PC-3 (cell line): ENCODE measurements at regions not wholly inside any gene's neighbourhood (a gene's known extent, or its start where the extent isn't known, plus 50 kb on each side); places are given as distances from the start of the nearest gene placed in this dataset.
A peak's percentile ranks its signal among the peaks of the same experiment; 100 is the strongest.
"Not testable (repeated sequence)": the region's sequence is repeated elsewhere in the genome, so short reads cannot be mapped to it uniquely, and the experiment has no call there.

ENCODE experiments used
- ATAC-seq: fragments of 200-7000 bp; cut with Tn5 transposase; 2 replicates; pipeline ENCODE4 v1.9.1; 2020; ENCODE audit warnings: mild to moderate bottlenecking, moderate library complexity
- BruUV-seq: library from RNA; stranded (reverse); fragments of 400-500 nt; replicated peaks from 2 replicates; lab custom pipeline; 2021; lab: Mats Ljungman, UMichigan
- CTCF ChIA-PET: fragments of 300-600 bp; sonication (Branson Sonifier 250); formaldehyde crosslinking; loops from one replicate; lab custom pipeline; 2022; ENCODE audit warnings: antibody characterized with exemption; lab: Charles Lee
- POLR2A ChIA-PET: fragments of 300-600 bp; sonication (Branson Sonifier 250); formaldehyde crosslinking; loops from one replicate; lab custom pipeline; 2022; ENCODE audit warnings: antibody characterized with exemption; ENCODE audit not compliant: unreplicated experiment; lab: Charles Lee
- DNase-seq: peaks from one replicate; pipeline ENCODE4 v3.0.0-alpha.2; 2015
- H2AFZ ChIP-seq: fragments of 300-600 bp; sonication (generic); 2 replicates; pipeline ENCODE4 v1.6.0; 2016; ENCODE audit warnings: antibody characterized with exemption, low read length
- H3F3A ChIP-seq: fragments of 300-600 bp; sonication (generic); one replicate; pipeline ENCODE4 v1.6.0; 2017; ENCODE audit warnings: antibody characterized with exemption, low read length, control low read depth, mild to moderate bottlenecking; ENCODE audit not compliant: unreplicated experiment
- H3K27ac ChIP-seq: fragments of 300-600 bp; sonication (generic); 2 replicates; pipeline ENCODE4 v1.5.1; 2016; ENCODE audit warnings: mild to moderate bottlenecking, low read length
- H3K27me3 ChIP-seq: fragments of 300-600 bp; sonication (generic); 2 replicates; pipeline ENCODE4 v1.6.1; 2016; ENCODE audit warnings: low read length, mixed read lengths
- H3K36me3 ChIP-seq: fragments of 300-600 bp; sonication (generic); 2 replicates; pipeline ENCODE4 v1.6.1; 2016; ENCODE audit warnings: low read depth, mixed run types, low read length, mixed read lengths
- H3K4me1 ChIP-seq: fragments of 300-600 bp; sonication (generic); 2 replicates; pipeline ENCODE4 v1.5.1; 2016; ENCODE audit warnings: low read length; ENCODE audit not compliant: insufficient read depth
- H3K4me2 ChIP-seq: fragments of 300-600 bp; sonication (generic); 2 replicates; pipeline ENCODE4 v1.6.0; 2016; ENCODE audit warnings: low read length
- H3K4me3 ChIP-seq: fragments of 300-600 bp; sonication (generic); 2 replicates; pipeline ENCODE4 v1.5.1; 2016; ENCODE audit warnings: mild to moderate bottlenecking, low read length, mixed read lengths
- H3K79me2 ChIP-seq: fragments of 300-600 bp; sonication (generic); 2 replicates; pipeline ENCODE4 v1.6.1; 2017; ENCODE audit warnings: low read length, mixed read lengths
- H3K9ac ChIP-seq: fragments of 300-600 bp; sonication (generic); 2 replicates; pipeline ENCODE4 v1.6.0; 2016; ENCODE audit warnings: mild to moderate bottlenecking, low read length
- H3K9me2 ChIP-seq: fragments of 300-600 bp; sonication (generic); replicated peaks from 2 replicates; pipeline ENCODE4 v1.6.1; 2016; ENCODE audit warnings: mixed run types, low read length, mixed read lengths
- H3K9me3 ChIP-seq: fragments of 300-600 bp; sonication (generic); 2 replicates; pipeline ENCODE4 v1.6.1; 2016; ENCODE audit warnings: low read length, mixed read lengths
- H4K20me1 ChIP-seq: fragments of 300-600 bp; sonication (generic); 2 replicates; pipeline ENCODE4 v1.6.1; 2016; ENCODE audit warnings: low read length, mixed read lengths
- EZH2 ChIP-seq: fragments of 300-600 bp; sonication (generic); IDR thresholded peaks from one replicate; pipeline ENCODE4 v1.6.1; 2017; ENCODE audit warnings: antibody characterized with exemption, mild to moderate bottlenecking, low read length; ENCODE audit not compliant: unreplicated experiment
- EZH2phosphoT487 ChIP-seq: fragments of 300-600 bp; sonication (generic); IDR thresholded peaks from 2 replicates; pipeline ENCODE4 v1.6.1; 2018; ENCODE audit warnings: mild to moderate bottlenecking, antibody characterized with exemption, low read length, borderline replicate concordance
- intact Hi-C: fragments of 100-400 bp; cut with micrococcal nuclease; formaldehyde crosslinking; loops from 2 replicates; pipeline ENCODE4 v1.9.0; 2023
- TF ChIP-seq, protein P1 (sequence below): fragments of 300-600 bp; sonication (generic); conservative IDR thresholded peaks from 2 replicates; pipeline ENCODE4 v1.5.1; 2017; ENCODE audit warnings: antibody characterized with exemption, low read depth, mild to moderate bottlenecking, low read length

DNA sequence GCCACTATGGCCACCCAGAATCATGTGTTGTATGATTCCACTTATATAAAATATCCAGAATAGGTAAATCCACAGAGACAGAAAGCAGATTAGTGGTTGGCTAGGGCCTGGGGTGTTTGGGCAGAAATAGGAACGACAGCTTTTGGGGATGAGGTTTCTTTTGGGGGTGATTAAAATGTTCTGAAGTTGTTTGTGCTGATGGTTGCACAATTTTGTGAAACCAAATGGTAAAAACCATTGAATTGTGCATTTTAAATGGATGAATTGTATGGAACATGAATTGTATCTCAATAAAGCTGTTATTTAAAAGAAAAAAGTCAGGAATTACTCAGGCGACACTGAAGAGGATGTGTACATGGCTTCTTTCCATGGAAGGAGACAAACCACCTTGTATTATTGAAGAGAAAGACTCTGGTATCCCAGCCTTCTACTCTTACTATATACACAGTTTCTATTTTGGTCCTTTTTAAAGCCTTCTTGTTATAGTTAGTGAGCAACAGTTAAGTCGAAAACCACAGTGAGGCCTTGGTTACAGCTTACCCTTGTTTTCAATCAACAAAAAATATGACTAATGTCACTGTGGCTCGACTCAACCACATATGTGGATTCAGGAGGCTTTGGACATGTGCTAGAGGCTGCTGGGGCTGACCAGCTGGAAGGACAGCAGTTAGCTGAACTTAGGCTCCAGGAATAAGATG lies 57.1 kb upstream of the KMT2E start:
- no peak overlapping the region for H3K4me3 ChIP-seq
- no peaks in the 10 kb centered on the region for H3F3A ChIP-seq
- H2AFZ ChIP-seq: no peak overlapping the region
- DNase-seq (peak; percentile 84), ATAC-seq (peak; percentile 95)
- no peaks in the 10 kb centered on the region for H3K36me3 ChIP-seq
- peak overlapping the region; percentile 71 for H3K9ac ChIP-seq
- intact Hi-C loops: loop anchor here (1.0 to 2.0 kb wide), 3 partner anchors 12 to 56 kb away; no protein-coding TSS in a partner anchor
- TF ChIP-seq EZH2 (no peak), EZH2phosphoT487 (no peak)
- TF ChIP-seq, protein P1, sequence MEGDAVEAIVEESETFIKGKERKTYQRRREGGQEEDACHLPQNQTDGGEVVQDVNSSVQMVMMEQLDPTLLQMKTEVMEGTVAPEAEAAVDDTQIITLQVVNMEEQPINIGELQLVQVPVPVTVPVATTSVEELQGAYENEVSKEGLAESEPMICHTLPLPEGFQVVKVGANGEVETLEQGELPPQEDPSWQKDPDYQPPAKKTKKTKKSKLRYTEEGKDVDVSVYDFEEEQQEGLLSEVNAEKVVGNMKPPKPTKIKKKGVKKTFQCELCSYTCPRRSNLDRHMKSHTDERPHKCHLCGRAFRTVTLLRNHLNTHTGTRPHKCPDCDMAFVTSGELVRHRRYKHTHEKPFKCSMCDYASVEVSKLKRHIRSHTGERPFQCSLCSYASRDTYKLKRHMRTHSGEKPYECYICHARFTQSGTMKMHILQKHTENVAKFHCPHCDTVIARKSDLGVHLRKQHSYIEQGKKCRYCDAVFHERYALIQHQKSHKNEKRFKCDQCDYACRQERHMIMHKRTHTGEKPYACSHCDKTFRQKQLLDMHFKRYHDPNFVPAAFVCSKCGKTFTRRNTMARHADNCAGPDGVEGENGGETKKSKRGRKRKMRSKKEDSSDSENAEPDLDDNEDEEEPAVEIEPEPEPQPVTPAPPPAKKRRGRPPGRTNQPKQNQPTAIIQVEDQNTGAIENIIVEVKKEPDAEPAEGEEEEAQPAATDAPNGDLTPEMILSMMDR: no peak
- no peaks in the 10 kb centered on the region for H3K9me2 ChIP-seq
- H3K27ac ChIP-seq: peak overlapping the region; percentile 89
- CTCF ChIA-PET: interaction anchor here (0.6 kb wide), 1 partner anchor 142 kb away, joined by 3 read pairs; no protein-coding TSS in a partner anchor
- H3K4me1 ChIP-seq: peaks cover 14% of the 10 kb centered on the region
- no peaks in the 10 kb centered on the region for H3K27me3 ChIP-seq
- POLR2A ChIA-PET: interaction anchor here (0.7 kb wide), 1 partner anchor 57 kb away, joined by 3 read pairs; no protein-coding TSS in a partner anchor
- BruUV-seq: no TSS peak
- H3K9me3 ChIP-seq: no peaks in the 10 kb centered on the region
- H3K4me2 ChIP-seq: peak overlapping the region; percentile 30; the same call in 1 of the 2 replicates
- H3K79me2 ChIP-seq: no peaks in the 10 kb centered on the region
- no peaks in the 10 kb centered on the region for H4K20me1 ChIP-seq

DNA sequence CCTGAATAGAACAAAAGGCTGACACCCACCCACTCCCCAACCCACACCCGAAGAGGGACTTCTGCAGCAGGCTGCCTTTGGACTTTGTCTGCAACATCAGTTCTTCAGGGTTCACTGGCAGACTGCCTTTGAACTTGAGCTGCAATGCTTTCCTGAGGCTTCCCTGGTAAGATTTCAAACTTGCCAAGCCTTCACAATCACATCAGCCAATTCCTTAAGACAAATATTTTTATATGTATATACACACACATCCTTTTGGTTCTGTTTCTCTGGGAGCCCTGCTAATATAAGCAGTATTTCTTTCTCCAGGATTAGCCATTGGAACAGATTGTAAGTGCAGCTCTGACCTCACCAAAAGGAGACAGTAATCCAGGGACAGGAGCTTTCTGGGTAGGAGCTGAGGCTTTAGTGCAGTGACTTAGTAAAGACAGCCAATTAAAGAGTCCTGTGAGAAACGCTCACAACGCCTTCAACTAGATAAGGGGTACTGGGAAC lies 55.6 kb upstream of the KMT2E start:
- no peak for DNase-seq
- no peak overlapping the region for H3K27ac ChIP-seq
- intact Hi-C loops: no loop called here
- H3K4me3 ChIP-seq: no peak overlapping the region
- H3K27me3 ChIP-seq: no peaks in the 10 kb centered on the region
- no peak overlapping the region for H2AFZ ChIP-seq
- no peaks in the 10 kb centered on the region for H3F3A ChIP-seq
- BruUV-seq: no TSS peak
- POLR2A ChIA-PET: no interaction called here
- no peak overlapping the region for H3K4me2 ChIP-seq
- CTCF ChIA-PET: no interaction called here
- no peaks in the 10 kb centered on the region for H3K36me3 ChIP-seq
- no peaks in the 10 kb centered on the region for H3K9me3 ChIP-seq
- H4K20me1 ChIP-seq: no peaks in the 10 kb centered on the region
- ATAC-seq: no peak
- H3K4me1 ChIP-seq: peaks cover 24% of the 10 kb centered on the region
- TF ChIP-seq EZH2 (no peak), EZH2phosphoT487 (no peak)
- TF ChIP-seq, protein P1: no peak
- H3K9ac ChIP-seq: no peak overlapping the region
- H3K79me2 ChIP-seq: no peaks in the 10 kb centered on the region
- H3K9me2 ChIP-seq: no peaks in the 10 kb centered on the region

DNA sequence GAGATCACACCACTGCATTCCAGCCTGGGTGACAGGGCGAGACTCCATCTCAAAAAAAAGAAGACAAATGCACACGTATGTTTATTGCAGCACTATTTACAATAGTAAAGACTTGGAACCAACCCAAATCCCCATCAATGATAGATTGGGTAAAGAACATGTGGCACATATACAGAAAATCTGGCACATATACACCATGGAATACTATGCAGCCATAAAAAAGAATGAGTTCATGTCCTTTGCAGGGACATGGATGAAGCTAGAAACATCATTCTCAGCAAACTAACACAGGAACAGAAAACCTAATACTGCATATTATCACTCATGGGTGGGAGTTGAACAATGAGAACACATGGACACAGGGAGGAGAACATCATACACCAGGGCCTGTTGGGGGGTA lies 54.5 kb upstream of the KMT2E start:
- H3K4me2 ChIP-seq, POLR2A ChIA-PET, H4K20me1 ChIP-seq, H3K36me3 ChIP-seq, H3F3A ChIP-seq, H3K9me3 ChIP-seq, H3K9ac ChIP-seq, H3K79me2 ChIP-seq, H3K9me2 ChIP-seq, H2AFZ ChIP-seq, H3K27me3 ChIP-seq, ATAC-seq, DNase-seq, CTCF ChIA-PET, H3K4me3 ChIP-seq, H3K27ac ChIP-seq, BruUV-seq, intact Hi-C loops: not testable (repeated sequence)
- H3K4me1 ChIP-seq: peaks cover 24% of the 10 kb centered on the region
